HEK293 (cell line): ENCODE measurements at regions not wholly inside any gene's neighbourhood (a gene's known extent, or its start where the extent isn't known, plus 50 kb on each side); places are given as distances from the start of the nearest gene placed in this dataset.

Experiments used
- CTCF ChIA-PET: fragments of 350-600 bp; formaldehyde crosslinking; extraction: SDS; loops from one replicate; lab custom pipeline; 2021; ENCODE audit warnings: antibody characterized with exemption; lab: Yijun Ruan, JAX
- POLR2A ChIA-PET: fragments of 300-600 bp; formaldehyde crosslinking; extraction: SDS; loops from one replicate; lab custom pipeline; 2020; ENCODE audit warnings: antibody characterized with exemption, inconsistent platforms; lab: Yijun Ruan, JAX
- H3K27ac ChIP-seq: fragments of 200-500 bp; sonication (Bioruptor generic); 2 replicates; pipeline ENCODE4 v1.5.1; 2014; ENCODE audit warnings: low read depth, low read length, control low read depth, inconsistent platforms; ENCODE audit errors: extremely low read depth
- H3K36me3 ChIP-seq, 2 experiments: fragments of 200-500 bp in 1 of 2; sonication (Bioruptor generic) in 1 of 2; 1 replicate in 1 of 2; 2 replicates in 1 of 2; pipeline ENCODE4 v1.5.1; 2014 to 2017; ENCODE audit warnings: inconsistent platforms in 2 of 2, low read length in 2 of 2; ENCODE audit not compliant: control insufficient read depth in 2 of 2, insufficient read depth in 1 of 2
- H3K4me1 ChIP-seq: fragments of 200-500 bp; sonication (Bioruptor generic); 2 replicates; pipeline ENCODE4 v1.5.1; 2014; ENCODE audit warnings: mild to moderate bottlenecking, low read length, inconsistent platforms; ENCODE audit not compliant: control insufficient read depth, insufficient read depth
- H3K4me3 ChIP-seq: 2 replicates; pipeline ENCODE4 v1.5.1; 2011; ENCODE audit warnings: low read depth, mild to moderate bottlenecking, control low read depth, low read length, moderate library complexity
- H3K9me3 ChIP-seq: fragments of 200-500 bp; sonication (Bioruptor generic); 2 replicates; pipeline ENCODE4 v1.5.1; 2014; ENCODE audit warnings: low read depth, low read length, inconsistent platforms; ENCODE audit not compliant: control insufficient read depth, insufficient read depth
- GLIS1 ChIP-seq: fragments of 450-650 bp; formaldehyde crosslinking; IDR thresholded peaks from 2 replicates; pipeline ENCODE4 v1.5.1; 2016; ENCODE audit warnings: missing biosample characterization, missing genetic modification characterization
- IKZF3 ChIP-seq: fragments of 450-650 bp; IDR thresholded peaks from 2 replicates; pipeline ENCODE4 v1.5.0; 2018; ENCODE audit warnings: missing biosample characterization, mild to moderate bottlenecking, missing genetic modification characterization, moderate library complexity
- KLF1 ChIP-seq: fragments of 450-650 bp; formaldehyde crosslinking; IDR thresholded peaks from 2 replicates; pipeline ENCODE4 v1.5.1; 2016; ENCODE audit warnings: missing biosample characterization, missing genetic modification characterization
- KLF16 ChIP-seq: fragments of 450-650 bp; formaldehyde crosslinking; IDR thresholded peaks from 2 replicates; pipeline ENCODE4 v1.5.1; 2017; ENCODE audit warnings: missing biosample characterization, missing genetic modification characterization
- KLF8 ChIP-seq: fragments of 450-650 bp; formaldehyde crosslinking; IDR thresholded peaks from 2 replicates; pipeline ENCODE4 v1.5.1; 2016; ENCODE audit warnings: missing biosample characterization, missing genetic modification characterization
- MEIS1 ChIP-seq: sonication (generic); formaldehyde crosslinking; IDR thresholded peaks from 2 replicates; pipeline ENCODE4 v1.8.1; 2022; ENCODE audit warnings: missing genetic modification reagents, mild to moderate bottlenecking, borderline replicate concordance
- REPIN1 ChIP-seq: fragments of 450-650 bp; formaldehyde crosslinking; IDR thresholded peaks from 2 replicates; pipeline ENCODE4 v1.5.1; 2017; ENCODE audit warnings: missing biosample characterization, missing genetic modification characterization, low read depth
- REST ChIP-seq: fragments of 450-650 bp; formaldehyde crosslinking; IDR thresholded peaks from 2 replicates; pipeline ENCODE4 v1.5.1; 2016; ENCODE audit warnings: missing biosample characterization, missing genetic modification characterization
- SCRT2 ChIP-seq: fragments of 450-650 bp; formaldehyde crosslinking; IDR thresholded peaks from 2 replicates; pipeline ENCODE4 v1.5.1; 2016; ENCODE audit warnings: missing biosample characterization, missing genetic modification characterization
- SETDB1 ChIP-seq: IDR thresholded peaks from one replicate; pipeline ENCODE4 v1.6.1; 2017; ENCODE audit warnings: mild to moderate bottlenecking, low read length, moderate library complexity, mixed read lengths; ENCODE audit not compliant: insufficient read length
- TRIM28 ChIP-seq: IDR thresholded peaks from 2 replicates; pipeline ENCODE4 v1.6.1; 2011; ENCODE audit warnings: low read length, control low read depth, borderline replicate concordance
- ZBTB44 ChIP-seq: fragments of 450-650 bp; IDR thresholded peaks from 2 replicates; pipeline ENCODE4 v1.5.1; 2018; ENCODE audit warnings: missing biosample characterization, mild to moderate bottlenecking, missing genetic modification characterization
- ZFP3 ChIP-seq: fragments of 450-650 bp; formaldehyde crosslinking; IDR thresholded peaks from 2 replicates; pipeline ENCODE4 v1.5.1; 2016; ENCODE audit warnings: low read depth, missing biosample characterization, missing genetic modification characterization
- ZNF132 ChIP-seq: fragments of 450-650 bp; formaldehyde crosslinking; IDR thresholded peaks from 2 replicates; pipeline ENCODE4 v1.5.1; 2017; ENCODE audit warnings: missing biosample characterization, missing genetic modification characterization, borderline replicate concordance
- ZNF221 ChIP-seq: fragments of 450-650 bp; formaldehyde crosslinking; IDR thresholded peaks from 2 replicates; pipeline ENCODE4 v1.5.1; 2017; ENCODE audit warnings: missing biosample characterization, missing genetic modification characterization, borderline replicate concordance
- ZNF24 ChIP-seq: fragments of 450-650 bp; formaldehyde crosslinking; IDR thresholded peaks from 2 replicates; pipeline ENCODE4 v1.5.1; 2016; ENCODE audit warnings: missing biosample characterization, missing genetic modification characterization
- ZNF335 ChIP-seq: fragments of 450-650 bp; formaldehyde crosslinking; conservative IDR thresholded peaks from 2 replicates; pipeline ENCODE4 v1.5.1; 2016; ENCODE audit warnings: missing biosample characterization, missing genetic modification characterization
- ZNF350 ChIP-seq: fragments of 450-650 bp; formaldehyde crosslinking; IDR thresholded peaks from 2 replicates; pipeline ENCODE4 v1.5.0; 2017; ENCODE audit warnings: missing biosample characterization, mild to moderate bottlenecking, missing genetic modification characterization
- ZNF423 ChIP-seq: fragments of 450-650 bp; formaldehyde crosslinking; IDR thresholded peaks from 2 replicates; pipeline ENCODE4 v1.5.1; 2016; ENCODE audit warnings: missing biosample characterization, missing genetic modification characterization
- ZNF580 ChIP-seq: fragments of 450-650 bp; formaldehyde crosslinking; IDR thresholded peaks from 2 replicates; pipeline ENCODE4 v1.5.1; 2016; ENCODE audit warnings: missing biosample characterization, missing genetic modification characterization
- ZNF585B ChIP-seq: fragments of 450-650 bp; formaldehyde crosslinking; IDR thresholded peaks from 2 replicates; pipeline ENCODE4 v1.5.1; 2016; ENCODE audit warnings: missing biosample characterization, missing genetic modification characterization
- ZNF624 ChIP-seq: fragments of 450-650 bp; formaldehyde crosslinking; IDR thresholded peaks from 2 replicates; pipeline ENCODE4 v1.5.1; 2017; ENCODE audit warnings: missing biosample characterization, missing genetic modification characterization
- ZNF658 ChIP-seq: fragments of 450-650 bp; formaldehyde crosslinking; IDR thresholded peaks from 2 replicates; pipeline ENCODE4; 2016; ENCODE audit warnings: missing biosample characterization, missing genetic modification characterization
- ZNF670 ChIP-seq: fragments of 450-650 bp; formaldehyde crosslinking; IDR thresholded peaks from 2 replicates; pipeline ENCODE4 v1.5.1; 2016; ENCODE audit warnings: missing biosample characterization, missing genetic modification characterization, low read depth
- ZNF768 ChIP-seq: fragments of 450-650 bp; formaldehyde crosslinking; IDR thresholded peaks from 2 replicates; pipeline ENCODE4 v1.5.1; 2018; ENCODE audit warnings: missing biosample characterization, mild to moderate bottlenecking, missing genetic modification characterization
- TF ChIP-seq, protein P1 (sequence below): fragments of 450-650 bp; formaldehyde crosslinking; IDR thresholded peaks from 2 replicates; pipeline ENCODE4 v1.5.1; 2016; ENCODE audit warnings: missing biosample characterization, missing genetic modification characterization

GRCh38 chr3:99163314-99163713 lies 261.8 kb upstream of the DCBLD2 start (continued):
- TF ChIP-seq ZBTB44 (tag by site-specific recombination) (no peak), ZNF670 (tag by site-specific recombination) (no peak), ZNF768 (tag by site-specific recombination) (no peak), REPIN1 (no peak), MEIS1 (CRISPR knock-in tag) (no peak), KLF16 (no peak), KLF8 (no peak), ZNF132 (tag by site-specific recombination) (no peak), SCRT2 (no peak), REST (tag by site-specific recombination) (no peak)
- TF ChIP-seq, protein P1, sequence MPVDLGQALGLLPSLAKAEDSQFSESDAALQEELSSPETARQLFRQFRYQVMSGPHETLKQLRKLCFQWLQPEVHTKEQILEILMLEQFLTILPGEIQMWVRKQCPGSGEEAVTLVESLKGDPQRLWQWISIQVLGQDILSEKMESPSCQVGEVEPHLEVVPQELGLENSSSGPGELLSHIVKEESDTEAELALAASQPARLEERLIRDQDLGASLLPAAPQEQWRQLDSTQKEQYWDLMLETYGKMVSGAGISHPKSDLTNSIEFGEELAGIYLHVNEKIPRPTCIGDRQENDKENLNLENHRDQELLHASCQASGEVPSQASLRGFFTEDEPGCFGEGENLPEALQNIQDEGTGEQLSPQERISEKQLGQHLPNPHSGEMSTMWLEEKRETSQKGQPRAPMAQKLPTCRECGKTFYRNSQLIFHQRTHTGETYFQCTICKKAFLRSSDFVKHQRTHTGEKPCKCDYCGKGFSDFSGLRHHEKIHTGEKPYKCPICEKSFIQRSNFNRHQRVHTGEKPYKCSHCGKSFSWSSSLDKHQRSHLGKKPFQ (tag by site-specific recombination) = no peak

DNA sequence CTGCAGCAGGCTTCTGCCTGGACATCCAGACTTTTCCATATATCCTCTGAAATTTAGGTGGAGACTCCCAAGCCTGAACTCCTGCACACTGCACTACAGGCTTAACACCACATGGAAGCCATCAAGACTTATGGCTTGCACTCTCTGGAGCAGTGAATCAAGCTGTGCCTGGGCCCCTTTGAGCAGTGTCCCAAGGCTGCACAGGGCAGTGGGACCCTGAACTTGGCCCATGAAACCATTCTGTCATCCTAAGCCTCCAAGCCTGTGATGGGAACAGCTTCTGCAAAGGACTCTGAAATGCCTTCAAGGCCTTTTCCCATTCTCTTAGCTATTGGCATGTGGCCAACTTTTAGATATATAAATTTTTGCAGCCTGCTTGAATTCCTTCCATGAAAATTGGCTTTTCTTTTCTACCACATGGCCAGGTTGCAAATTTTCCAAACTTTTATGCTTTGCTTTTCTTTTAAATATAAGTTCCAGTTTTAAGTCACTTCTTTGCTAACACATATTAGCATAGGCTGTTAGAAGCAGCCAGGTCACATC lies 257.8 kb upstream of the DCBLD2 start:
- TF ChIP-seq TRIM28 = peak; percentile 23; the same call in 1 of the 2 replicates
- peak; percentile 84 for TF ChIP-seq SETDB1
- peak; percentile 91 for TF ChIP-seq ZNF585B (tag by site-specific recombination)
- TF ChIP-seq ZBTB44 (tag by site-specific recombination) = no peak
- H3K4me3 ChIP-seq = no peak overlapping the region
- H3K9me3 ChIP-seq = no peaks in the 10 kb centered on the region
- POLR2A ChIA-PET = no interaction called here
- no peak overlapping the region for H3K27ac ChIP-seq
- H3K36me3 ChIP-seq = no peaks in the 10 kb centered on the region
- no peaks in the 10 kb centered on the region for H3K4me1 ChIP-seq
- CTCF ChIA-PET = no interaction called here

DNA sequence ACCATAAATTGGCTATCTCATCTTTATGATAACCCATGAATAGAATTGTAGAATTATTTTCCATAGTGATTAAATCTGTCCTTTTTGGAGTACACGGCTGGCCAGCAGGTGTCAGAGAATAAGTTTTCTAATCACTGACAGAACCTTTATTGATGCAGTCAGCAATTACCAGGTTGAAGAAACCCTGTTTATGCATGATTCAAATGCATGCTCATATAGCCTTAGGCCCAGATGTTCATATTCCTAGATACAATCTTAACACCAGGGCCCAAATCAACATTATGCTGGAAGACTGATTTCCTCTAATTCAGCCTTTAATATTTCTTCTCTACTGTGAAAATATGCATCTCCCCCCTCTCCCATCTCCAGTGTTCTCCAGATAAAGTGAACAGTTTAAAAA lies 243.5 kb upstream of the DCBLD2 start:
- no peak overlapping the region for H3K4me3 ChIP-seq
- H3K36me3 ChIP-seq = no peaks in the 10 kb centered on the region
- no peak overlapping the region for H3K27ac ChIP-seq
- H3K9me3 ChIP-seq = no peaks in the 10 kb centered on the region
- no peak for TF ChIP-seq ZFP3
- TF ChIP-seq GLIS1 = no peak
- TF ChIP-seq ZNF24 (tag by site-specific recombination) = no peak
- no peak for TF ChIP-seq ZNF624 (tag by site-specific recombination)
- no peak for TF ChIP-seq ZNF423
- TF ChIP-seq ZNF580 (tag by site-specific recombination) = no peak
- no peak for TF ChIP-seq ZNF350 (tag by site-specific recombination)
- TF ChIP-seq IKZF3 (tag by site-specific recombination) = no peak
- no peak for TF ChIP-seq KLF1 (tag by site-specific recombination)
- no peak for TF ChIP-seq ZNF221
- TF ChIP-seq ZNF658 (tag by site-specific recombination) = no peak
- TF ChIP-seq ZNF335 (tag by site-specific recombination) = no peak
- TF ChIP-seq, all 188 proteins: peak for 0
- ChIA-PET POLR2A (no interaction called here), CTCF (no interaction called here)
- H3K4me1 ChIP-seq = no peaks in the 10 kb centered on the region
